GM18502 (cell line): ENCODE measurements at regions not wholly inside any gene's neighbourhood (a gene's known extent, or its start where the extent isn't known, plus 50 kb on each side); places are given as distances from the start of the nearest gene placed in this dataset.

Experiments used
- ATAC-seq: cut with Tn5 transposase; IDR thresholded peaks from one replicate; pipeline ENCODE4 v1.9.1; 2021; ENCODE audit warnings: mild to moderate bottlenecking; ENCODE audit not compliant: unreplicated experiment, poor library complexity

DNA sequence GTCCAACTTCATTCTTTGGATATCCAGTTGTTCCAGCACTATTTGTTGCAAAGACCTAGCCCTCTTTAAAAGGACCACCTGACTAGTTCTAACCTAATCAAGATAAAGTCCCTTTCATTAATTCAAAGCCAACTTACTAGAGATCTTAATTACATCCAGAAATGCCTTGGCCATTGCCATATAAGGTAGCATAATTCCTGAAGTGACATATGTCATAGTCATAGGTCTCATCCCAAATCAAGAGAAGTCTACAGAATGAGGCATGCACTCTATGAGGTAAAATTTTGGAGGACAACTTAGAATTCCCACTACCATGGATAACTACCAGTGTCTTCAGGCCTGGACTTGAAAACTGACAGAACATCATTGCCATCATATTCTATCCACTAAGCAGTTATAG lies 420.4 kb upstream of the ID4 start:
- no peak for ATAC-seq

DNA sequence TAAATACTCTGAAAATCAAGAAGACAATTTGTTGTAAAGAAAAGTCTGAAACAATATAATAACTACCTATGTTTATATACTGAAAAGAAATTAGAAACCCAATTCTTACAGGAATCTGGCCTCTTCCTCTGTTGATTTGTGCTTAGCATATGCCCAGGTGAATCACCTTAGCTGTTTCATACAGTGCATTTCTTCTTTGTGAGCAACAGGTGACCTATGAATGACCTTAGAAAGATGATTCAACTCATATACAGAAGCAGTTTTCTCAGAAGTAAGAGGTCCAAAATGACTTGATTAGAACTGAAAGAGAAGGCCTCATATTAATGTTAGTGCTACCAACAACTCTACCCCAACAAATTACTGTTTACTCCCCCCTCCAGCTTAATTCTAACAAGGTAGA lies 419.5 kb upstream of the ID4 start:
- ATAC-seq: no peak

DNA sequence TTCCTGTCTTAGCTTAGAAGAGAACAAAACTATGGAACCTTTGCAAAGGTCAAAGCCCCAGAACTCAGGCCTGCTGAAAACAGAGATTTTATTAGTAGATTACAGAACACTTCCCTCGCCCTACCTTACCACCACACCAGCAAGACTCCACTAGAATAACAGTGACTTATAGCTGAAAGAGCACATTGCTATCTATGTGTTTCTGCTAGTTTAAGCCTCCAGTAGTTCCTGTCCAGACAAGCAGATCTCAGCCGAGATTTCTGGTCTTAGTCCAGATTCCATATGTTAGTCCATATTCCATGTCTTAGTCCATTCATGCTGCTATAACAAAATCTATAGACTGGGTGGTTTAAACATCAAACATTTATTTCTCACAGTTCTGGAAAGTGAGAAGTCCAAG lies 412.3 kb upstream of the ID4 start:
- ATAC-seq: no peak

DNA sequence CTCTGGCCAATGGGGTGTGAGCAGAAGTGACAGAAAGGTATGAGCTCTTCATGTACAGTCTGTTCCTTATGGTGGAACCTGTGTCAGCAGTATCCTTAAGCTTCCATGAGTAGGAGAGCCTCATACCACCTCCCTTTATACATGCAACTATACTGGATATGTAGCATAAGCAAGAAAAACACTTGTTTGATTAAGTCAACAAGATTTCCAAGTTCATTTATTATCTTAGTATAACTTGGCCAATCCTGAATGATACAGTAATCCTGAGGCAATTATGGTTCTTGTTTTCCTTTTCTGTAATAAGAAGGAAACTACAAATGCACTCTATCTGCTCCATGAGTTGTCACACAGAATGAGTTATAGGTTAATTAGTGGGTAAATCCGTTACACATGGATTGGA lies 409.6 kb upstream of the ID4 start:
- ATAC-seq: no peak

DNA sequence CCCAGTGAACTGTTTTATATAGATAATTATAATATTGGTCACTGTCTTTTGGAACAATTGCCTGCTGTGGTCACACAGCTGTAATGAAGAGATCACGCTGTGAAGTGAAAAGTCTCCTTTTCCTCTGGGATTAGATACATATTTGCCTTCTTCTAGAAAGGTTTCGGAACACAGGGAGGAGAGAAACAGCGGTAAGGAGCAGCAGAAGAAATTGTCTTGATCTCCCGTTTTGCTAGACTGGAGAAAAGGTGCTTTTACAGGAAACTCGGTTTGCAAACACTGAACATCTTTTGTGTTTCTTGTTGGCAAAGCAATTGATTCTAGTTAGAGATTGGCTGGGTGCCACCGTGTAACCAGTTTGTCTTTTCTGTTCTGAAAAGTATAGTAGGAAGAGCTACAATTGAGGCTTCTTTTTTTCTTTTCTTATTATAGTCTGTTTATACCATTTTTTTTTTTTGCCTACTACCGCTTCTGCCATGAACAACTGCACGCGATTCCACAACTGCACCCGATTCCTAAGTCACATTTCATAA lies 404.1 kb upstream of the ID4 start:
- ATAC-seq: no peak

DNA sequence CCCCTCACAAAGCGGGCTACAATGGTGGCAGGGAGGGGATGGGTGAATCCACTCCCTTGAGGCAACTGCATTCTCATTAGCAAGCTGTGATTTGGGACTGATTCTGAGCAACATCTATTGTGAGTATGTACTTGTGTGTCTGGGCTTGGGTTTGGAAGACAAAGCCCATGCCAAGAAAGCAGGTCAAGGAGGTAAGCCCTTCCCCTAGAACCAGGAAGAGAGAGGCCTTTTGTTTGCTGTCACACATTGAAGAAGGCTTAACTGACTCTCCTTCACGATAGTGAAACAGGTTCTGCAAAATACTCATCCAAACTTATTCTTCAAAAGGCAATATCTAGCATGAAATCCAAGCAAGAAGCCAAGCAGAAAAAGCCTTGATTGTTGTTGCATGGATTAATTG lies 403.1 kb upstream of the ID4 start:
- ATAC-seq: no peak

DNA sequence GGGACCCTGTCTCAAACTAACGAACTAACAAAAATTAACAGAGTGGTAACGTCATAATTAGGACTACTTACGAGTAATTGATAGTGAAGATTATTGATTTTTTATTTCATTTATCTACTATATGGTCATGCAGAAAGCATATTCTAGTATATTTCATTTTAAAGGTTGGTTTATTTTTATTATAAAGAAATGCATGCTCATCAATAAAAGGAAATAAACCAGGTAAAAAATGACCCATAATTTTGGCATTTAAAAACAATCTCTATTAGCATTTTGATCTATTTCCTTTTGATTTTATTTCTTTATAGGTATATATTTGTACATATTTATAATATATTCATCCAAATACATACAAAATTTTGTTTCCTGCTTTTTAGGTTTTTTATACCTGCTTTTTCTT lies 401.4 kb upstream of the ID4 start:
- ATAC-seq: no peak

DNA sequence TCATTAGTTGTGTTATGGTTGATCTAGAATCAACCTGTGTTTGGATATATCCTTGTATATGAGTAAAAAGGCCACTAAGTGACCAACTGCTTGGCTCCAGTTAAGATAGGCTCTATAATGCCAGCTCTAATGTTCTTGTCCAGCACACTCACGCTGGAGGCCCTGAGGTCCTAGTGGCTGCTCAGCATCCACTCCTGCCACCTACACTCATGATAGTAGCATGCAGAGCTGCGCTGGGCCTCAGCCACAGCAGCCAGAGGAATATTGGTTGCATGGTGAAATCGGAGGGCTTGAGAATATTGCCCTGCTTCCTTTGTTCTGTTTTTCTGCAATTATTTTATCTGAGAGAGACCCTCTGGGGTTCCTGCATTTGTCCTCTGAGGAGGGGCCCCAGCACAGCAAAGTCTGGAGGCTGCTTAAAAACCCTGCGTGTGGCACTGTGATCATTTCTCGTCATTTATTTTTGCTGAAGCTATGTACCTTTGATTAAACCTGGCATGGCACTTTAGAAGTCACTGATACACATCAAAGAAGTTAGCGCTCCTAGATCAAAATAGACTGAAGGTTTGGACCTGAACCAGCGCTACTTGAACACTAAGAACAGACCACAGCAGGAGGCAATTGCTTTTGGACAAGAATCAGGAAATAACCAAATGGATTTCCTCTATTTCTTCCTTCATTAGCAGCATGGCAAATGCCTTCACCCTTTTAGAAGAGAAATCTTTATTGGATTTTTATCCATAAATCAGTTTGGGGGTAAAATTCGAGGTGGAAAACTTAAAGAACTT lies 398.4 kb upstream of the ID4 start:
- ATAC-seq: no peak

DNA sequence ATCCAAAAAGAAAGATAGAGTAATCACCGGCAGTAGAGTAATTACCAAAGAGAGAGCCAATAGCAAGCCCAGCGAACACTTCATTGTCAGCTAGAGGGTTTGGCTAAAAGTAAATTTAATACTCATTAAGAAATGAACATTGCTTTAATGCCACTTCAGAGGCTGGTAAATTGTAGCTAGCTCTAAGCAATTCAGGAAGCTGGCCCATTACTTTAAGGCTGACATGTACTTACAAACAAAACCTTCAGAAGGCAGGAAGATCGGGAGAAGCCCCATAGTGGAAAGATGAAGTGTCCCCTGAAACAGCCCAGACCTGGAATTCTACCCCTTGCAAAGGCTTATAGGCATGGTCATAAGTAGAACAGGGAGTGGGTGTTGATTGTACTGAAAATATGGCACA lies 396.6 kb upstream of the ID4 start:
- ATAC-seq: no peak

DNA sequence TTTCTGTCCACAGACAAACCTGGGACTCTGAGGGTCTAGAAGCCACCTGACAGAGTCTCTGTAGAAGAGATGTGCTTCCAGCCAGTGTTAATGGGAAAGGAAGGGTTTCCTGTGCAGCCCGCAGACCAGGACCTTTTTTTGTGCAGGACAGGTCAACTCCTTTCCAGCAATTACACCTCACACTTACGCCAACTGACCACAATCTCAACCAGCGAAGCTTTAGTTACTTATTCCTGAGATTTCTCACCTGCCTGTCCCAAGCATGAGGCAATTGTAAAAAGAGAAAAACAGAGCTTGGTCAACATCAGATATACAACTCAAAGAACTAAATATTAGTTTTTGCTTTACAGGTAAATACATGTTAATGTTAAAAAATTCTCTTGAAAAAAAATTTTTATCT lies 393.8 kb upstream of the ID4 start:
- ATAC-seq: no peak

DNA sequence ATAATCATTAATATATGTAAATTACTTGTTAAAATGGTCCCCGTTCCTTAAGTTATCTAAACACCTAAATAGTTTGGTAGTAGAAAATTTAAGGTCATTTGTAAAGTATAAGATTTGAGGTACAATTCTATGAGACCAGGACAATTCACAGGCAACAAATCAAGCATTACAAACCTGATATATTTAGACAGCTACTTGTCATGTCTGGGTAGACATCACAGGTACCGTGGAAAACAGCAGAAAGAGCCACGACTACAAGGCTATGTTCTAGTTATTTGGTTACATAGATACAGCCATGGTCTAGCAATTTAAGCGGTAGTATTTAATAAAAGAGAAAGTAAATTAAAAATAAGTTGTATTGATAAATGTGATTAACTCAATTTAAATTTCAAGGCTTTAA lies 393.1 kb upstream of the ID4 start:
- no peak for ATAC-seq

DNA sequence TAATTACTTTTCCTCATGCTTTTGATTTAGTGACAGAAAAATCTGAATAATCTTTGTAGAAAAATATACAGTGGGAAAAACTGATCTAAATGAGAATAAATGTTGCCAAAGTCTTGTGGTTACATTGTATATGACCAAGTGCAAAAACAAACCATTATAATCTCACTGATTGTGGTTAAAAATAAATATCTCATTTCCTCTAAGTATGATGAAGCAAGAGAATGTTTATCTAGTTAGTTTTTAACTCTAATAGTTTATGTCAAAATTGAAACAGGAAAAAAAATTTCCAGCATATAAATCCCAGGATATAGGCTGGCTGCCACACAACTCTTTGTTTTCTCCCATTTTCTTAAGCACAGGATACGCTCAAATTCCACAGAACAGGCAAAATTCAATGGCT lies 392.7 kb upstream of the ID4 start:
- no peak for ATAC-seq

DNA sequence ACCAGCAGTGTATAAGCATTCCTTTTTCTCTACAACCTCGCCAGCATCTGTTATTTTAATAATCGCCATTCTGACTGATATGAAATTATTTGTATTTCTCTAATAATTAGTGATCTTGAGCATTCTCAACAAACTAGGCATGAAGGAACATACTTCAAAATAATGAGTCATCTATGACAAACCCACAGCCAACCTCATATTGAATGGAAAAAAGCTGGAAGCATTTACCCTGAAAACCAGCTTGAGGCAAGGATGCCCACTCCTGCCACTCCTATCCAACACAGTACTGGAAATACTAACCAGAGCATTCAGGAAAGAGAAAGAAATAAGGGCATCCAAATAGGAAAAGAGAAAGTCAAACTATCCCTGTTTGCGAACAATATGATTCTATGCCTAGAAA lies 390.6 kb upstream of the ID4 start:
- no peak for ATAC-seq

DNA sequence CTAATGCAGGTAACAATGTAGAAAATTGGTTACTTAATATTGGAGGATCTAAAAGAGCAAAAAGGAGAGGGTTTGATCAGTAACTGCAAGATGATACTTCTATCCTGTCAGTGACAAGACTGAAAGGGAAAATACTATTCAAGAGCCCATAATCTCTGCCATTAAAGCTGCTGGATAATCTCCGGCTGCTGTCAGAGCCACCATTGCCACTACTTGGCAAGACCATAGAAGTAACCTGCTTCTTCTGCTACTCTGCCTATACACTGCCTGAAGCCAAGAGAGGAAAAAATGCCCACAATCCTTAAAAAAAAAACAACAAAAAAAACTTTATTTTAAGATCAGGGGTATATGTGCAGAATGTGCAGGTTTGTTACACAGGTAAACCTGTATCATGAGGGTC lies 386.5 kb upstream of the ID4 start:
- no peak for ATAC-seq

DNA sequence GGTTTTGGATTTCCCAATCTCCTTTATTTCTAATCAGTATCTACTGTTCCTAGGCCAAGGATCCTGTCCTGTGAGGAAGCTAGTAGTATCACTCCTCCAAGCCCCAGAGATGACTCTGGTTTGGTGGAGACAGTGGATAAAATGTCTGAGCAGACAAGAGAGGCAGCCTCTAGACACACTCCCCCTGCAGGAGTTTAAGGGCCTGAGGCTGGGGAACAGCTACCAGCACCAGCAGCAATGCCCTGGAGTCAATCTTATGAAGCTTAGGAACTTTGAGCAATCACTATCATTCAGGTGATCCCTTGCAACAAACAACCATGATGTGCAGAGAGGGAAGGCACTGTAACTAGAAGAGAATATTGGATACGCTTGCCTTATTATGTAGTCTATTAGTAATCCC lies 384.7 kb upstream of the ID4 start:
- ATAC-seq: no peak

DNA sequence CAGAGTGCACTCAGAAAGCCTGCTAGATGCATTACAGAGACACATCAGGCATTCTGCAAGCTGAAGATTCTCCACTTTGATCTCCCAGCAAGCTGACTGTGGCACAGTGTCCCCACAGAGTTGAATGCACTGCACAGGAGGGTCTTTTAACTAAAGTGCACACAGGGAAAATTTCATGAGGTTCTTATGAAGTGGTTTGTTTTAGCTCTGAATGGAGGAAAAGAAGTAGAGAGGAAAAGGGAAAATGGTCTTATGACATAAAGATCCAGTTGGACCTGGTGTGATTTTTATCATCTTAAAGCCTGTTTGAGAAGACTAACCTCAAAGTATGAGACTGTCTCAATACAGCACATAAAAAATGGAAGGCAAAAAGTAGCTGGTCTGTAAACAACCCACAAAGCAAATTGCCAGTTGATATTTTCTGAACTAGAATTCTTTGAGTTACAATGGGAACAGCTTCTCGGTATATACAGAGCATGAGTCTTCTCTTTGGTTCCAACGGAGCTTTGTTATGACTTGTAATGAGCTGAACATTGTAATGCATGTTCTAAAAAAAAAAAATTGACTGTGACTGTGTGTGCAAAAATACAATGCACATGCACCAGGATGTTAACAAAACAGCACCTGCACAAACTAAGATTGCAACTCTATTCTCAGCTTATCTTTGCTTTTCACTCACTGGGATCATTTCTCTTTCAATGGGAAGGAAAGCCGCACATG lies 383.0 kb upstream of the ID4 start:
- no peak for ATAC-seq

DNA sequence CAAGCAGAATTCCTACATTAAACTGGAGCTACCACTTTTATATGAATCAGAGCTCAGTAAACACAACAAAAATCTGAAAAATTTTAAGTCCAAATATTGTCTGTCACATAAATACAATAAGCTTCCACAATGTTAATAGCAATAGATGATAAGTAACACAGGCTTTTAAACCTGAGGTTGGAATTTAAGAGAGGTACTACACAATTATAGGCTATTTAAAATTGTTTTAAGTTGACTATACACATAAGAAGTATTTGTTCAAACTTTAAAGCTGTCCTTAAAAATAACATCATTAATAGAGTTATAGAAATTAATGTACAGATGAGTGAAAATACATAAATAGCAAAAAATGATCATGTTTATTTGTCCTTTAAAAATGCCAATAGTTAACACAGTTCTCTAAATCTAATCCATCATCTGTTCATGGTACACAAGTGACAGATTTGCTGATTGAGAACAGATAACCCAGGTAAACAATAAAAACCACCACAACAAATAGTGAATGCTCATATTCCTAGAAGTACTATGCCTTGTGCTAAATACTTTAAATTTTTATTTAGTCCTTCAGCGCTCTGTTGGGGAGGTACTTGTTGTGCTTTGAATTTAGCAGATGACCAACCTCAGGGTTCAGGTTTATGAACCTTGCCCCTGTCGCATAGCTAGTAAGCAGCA lies 382.3 kb upstream of the ID4 start:
- ATAC-seq: no peak

DNA sequence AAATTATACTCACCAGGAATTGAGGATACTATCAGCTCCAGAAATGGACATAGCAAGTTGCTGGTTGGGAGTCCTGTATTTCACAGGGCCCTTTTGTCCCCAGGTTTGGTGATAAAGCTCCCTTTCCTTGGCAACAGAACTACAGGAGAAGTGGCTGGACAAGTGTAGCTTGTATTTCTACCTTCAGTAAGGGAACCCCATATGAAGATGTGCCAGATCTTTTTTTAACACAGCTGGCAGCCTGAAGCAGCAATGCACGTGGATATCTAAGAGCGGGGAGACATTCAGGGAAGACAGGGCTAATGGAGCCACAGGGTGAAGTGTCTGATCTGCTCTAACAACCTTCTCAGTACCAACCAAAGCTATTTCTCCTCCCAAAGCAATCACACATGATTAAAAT lies 373.9 kb upstream of the ID4 start:
- no peak for ATAC-seq

DNA sequence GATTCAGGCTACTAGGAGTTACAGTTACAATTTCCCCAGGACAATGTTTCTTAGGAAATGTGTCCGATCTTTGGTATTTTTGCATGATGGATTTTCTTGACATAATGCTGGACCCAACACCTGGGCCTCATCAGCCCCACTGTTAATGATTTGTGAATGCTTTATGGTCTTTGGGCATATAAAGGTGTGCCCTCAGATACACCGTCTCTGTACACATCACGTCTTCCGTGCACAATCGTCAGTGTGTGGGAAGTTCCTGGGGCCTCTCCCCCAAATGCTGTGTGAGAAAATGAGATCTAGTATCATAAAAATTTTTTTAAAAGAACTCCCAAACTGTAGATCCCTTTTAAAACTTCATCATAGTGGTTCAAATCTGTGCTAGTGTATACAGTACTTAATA lies 373.2 kb upstream of the ID4 start:
- ATAC-seq: no peak

DNA sequence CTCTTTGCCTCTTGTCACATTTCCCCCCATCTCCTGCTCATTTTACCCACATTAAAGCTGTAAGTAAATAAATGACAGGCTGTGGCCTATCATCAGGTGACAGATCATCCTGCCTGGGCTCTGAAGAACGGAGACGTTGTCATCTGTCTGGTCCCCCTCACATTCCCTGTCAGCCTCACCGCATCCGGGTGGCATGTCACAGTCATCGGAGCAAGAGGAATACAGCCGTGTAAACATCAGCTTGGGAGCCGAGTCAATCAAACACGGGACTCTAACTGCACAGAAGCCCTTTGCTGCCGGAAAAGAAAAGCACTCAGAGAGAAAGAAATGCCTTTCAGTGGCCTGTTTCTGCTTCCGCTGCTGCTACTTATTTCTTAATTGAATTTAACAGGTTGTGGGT lies 371.9 kb upstream of the ID4 start:
- ATAC-seq: no peak

DNA sequence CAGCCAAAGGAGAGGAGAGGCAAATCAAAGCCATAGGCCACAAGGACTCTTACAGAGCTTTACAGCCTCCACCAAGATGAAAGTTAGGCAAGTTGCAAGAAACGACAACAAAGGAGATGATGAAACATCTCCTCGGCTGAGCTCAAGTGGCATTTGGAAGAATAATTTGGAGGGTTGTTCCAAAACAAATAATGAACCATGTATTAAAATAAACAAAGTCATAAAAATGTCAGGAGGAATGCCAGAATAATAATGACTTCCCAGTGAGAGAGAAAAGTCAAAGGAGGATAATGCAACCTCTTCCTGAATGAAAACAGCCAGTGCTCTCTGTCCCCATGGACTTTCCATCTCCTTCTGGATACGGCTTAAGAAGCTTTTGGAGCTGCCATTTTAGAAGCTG lies 371.4 kb upstream of the ID4 start:
- ATAC-seq: no peak
